Stimulated activated CD4-positive, alpha-beta T cell treated with anti-CD3 and anti-CD28 coated beads, Interleukin-4, amount 100 ng/mL, for 24 hours (primary cell): ENCODE measurements at regions not wholly inside any gene's neighbourhood (a gene's known extent, or its start where the extent isn't known, plus 50 kb on each side); places are given as distances from the start of the nearest gene placed in this dataset.
A peak's percentile ranks its signal among the peaks of the same experiment; 100 is the strongest.

Source experiments
- DNase-seq: peaks from one replicate; pipeline ENCODE4 v3.0.0-alpha.2; 2020

- DNase-seq = no peak
Observed at GRCh38 chr1:239686386-239686785, 300.0 kb downstream of the CHRM3 start.

GRCh38 chr1:239696317-239696716, 309.9 kb downstream of the CHRM3 start:
- DNase-seq = no peak

- DNase-seq = no peak
Observed at GRCh38 chr1:239700667-239701066, 314.3 kb downstream of the CHRM3 start.

DNA sequence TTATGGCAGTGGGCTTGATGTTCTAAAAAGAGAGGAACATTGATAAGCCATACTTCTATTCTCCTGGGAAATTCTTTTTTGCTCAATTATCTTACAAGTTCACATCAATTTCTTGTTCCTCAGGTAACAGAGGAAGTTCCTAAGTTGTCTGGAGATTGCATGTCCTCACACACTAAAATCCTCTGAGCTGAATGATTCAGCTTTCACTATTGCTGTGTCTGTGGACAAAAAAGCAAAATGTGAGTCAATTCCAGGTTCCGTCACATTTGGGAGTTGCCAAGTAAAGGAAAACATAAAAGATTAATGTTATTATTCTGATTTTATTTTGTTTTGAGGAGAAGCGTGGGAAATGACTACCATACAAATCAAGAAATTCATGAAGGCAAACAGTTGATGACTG, 316.7 kb downstream of the CHRM3 start:
- no peak for DNase-seq

DNA sequence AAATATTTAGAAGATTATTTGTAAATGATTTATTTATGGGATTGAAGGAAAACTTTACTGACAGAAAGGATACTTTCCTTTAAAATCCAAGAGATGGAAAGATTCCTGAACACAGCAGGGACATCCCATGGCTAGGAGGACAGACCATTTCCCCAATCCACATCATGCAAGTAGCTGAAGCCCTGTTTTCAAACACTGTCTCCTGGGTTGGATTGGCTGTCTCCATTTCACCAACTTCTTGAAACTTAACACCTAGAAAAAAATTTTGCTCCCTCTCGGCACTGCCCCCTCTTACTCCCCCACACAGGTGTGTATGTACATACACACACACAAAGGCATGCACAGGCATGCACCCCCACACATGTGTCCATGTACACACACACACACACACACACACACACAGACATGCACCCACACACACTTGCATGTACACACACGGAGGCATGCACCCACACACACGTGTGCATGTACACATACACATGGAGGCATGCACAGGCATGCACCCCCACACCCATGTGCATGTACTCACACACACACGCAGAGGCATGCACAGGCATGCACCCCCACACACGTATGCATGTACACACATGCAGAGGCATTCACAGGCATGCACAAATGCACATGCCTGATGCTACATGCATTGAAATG, 320.0 kb downstream of the CHRM3 start:
- no peak for DNase-seq

GRCh38 chr1:239707615-239708014, 321.2 kb downstream of the CHRM3 start:
- DNase-seq = no peak

DNA sequence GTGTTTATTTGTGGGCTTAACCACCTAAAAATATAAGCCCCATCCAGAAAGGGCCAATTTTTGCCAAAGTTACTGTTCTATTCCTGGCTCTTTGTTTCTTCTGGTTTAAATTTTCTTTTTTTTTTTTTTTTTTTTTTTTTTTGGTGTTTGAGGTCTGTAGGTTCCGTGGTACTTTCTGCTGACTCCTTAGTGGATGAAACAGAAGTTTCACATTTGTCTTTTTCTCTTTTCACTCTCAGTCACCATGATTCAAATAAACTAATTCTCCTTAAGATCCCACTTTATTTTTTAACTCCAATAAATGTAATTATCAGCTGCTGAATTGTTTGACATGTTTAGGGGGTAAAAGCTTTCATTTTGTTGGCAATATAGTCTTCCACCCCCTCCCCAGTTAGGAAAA, 322.3 kb downstream of the CHRM3 start:
- no peak for DNase-seq

DNA sequence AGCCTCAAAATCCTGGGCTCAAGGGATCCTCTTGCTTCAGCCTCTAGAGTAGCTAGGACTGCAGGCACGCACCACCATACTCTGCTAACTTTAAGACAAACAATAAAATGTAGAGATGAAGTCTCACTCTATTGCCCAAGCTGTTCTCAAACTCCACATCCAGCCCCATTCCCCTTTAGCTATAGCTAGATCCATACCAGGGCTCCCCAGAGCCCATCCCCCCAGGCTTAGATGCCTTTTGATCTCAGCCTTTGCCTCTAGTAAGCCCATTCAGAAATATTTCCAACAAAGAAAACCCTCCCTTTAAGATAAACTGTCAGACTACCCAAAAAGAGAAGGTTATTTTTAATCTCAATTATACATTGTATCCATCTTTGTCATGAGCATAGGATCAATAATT, 325.4 kb downstream of the CHRM3 start:
- no peak for DNase-seq

- no peak for DNase-seq
Observed at GRCh38 chr1:239717097-239717917, 330.9 kb downstream of the CHRM3 start.

- no peak for DNase-seq
Observed at GRCh38 chr1:239717918-239718184, 331.5 kb downstream of the CHRM3 start.

DNA sequence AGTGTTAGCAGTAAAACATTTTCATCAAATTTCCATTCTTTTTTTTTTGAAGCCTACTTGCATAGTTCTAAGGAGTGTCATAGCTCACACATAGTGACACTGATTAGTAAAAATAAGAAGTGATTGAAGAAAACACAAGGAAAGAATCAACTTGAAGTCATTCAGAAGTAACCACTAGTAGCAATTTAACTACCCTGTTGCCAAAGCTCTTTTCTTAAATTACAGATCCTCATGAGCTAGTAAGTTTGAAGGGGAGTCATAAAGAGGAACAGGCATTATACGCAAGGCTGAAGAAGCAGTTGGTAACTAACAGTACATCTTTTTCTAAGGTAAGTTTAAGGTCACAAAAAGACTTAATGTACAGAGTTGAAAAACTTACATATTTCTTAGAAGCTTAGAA, 332.2 kb downstream of the CHRM3 start:
- no peak for DNase-seq

DNA sequence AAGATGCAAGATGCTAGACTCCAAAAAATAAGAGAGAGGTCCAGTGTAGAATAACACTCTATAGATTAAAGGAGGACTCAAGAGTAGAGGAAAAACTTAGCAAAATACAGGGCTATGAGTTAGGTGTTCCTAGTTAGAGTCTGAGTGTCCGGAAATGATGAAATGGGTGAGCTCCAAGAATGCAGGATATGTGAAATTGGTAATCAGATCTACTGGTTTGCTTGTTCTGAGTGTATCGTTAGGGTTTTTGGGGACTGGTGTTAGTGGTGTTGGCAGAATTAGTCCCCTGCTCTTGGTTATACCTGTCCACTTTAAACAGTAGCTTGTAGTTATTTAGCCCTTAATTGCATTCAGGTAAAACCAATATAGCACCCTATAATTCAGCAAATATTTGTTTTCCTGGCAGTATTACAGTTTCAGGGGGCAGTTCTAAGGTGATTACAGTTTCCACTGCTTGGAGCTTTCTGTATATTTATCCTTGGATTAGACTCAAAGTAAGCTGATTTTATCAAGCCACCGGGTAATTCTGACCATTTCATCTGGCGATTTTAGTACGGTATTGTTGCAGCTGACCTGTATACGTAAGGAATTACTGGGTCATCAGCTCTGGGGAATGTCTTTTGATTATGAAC, 332.7 kb downstream of the CHRM3 start:
- peak; percentile 47 for DNase-seq

GRCh38 chr1:239719642-239720258, 333.4 kb downstream of the CHRM3 start:
- peak; percentile 49 for DNase-seq

DNA sequence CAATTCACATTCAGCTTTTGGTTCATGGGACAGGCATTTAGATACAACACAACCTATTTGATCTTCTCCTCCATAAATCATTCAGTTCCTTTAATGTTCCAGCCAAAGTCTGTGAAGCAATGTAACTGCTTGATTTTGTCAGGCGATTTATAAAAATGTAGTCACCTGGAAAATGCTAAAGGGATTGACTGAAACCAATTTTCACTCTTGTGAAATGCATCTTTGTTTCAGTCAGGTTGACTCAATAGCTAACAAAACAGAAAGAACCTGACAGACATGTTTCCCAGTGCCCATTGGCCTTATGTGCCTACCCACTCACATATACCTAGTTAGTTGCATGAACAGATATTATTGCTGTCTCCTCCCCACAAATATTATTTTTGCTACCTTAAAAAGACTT, 335.7 kb downstream of the CHRM3 start:
- peak; percentile 16 for DNase-seq

DNA sequence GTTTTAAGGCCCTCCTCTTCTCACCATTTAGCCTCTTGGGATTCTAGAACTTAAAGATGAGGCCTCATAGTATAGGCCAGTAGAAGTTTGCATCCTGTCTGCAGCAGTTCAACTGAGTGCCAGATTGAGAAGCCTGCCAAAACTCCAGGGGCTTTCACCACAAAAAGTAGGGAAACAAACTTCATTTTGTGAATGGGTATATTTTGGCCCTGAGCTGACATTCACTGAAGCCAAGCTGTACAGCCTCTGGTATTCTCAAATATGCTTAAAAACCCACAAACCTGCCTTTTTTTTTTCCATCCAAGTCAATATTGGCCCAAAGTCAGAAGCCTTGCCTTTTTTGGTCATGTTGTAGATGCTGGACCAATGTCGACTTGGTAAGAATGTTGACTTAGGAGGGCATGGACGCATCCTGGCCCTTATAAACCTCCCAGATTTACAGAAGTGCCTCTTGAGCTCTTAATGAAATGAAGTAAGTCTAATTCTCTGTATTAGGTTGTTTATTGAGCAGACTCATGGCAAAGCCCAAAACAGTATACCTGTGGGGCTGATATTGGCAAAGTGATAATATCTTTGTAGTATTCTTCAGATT, 337.5 kb downstream of the CHRM3 start:
- no peak for DNase-seq

DNA sequence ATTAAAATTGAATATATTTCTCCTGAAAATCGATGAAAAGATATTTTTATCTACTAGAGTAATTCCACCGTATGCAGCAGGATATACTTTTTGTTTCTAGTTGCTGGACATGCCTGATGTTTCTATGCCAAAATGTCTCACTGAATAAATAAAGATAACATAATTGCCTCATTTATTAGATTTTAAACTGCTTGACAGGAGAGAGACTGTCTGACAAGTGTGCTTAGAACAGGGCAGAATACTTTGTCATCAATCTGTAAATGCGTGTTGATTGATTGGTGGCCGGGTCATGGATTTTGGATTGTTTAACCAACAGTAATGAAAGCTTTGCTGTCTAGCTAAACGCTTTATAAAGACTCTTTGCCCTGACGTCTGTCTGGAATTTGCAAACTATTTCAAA, 339.0 kb downstream of the CHRM3 start:
- DNase-seq = no peak

- DNase-seq = no peak
Observed at GRCh38 chr1:239725933-239726332, 339.6 kb downstream of the CHRM3 start.

DNA sequence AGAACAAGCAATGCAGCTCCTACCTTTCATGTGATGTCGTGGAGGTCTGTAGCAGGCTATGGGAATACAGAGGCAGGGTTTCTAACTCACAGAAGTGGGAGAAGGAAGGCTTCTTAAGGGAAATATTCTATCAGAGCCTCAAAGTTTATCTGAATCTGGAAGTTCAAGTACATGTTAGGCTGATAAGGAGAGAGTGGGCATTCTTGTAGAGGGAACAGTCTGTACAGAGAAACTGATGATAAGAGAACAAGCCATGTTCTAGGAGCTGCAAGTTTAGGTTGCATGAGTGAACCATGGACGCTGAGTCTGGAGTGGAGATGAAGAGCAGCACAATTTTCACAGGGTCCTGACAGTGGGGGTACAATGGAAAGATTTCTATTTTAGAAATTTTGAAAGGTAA, 344.0 kb downstream of the CHRM3 start:
- DNase-seq = no peak

- no peak for DNase-seq
Observed at GRCh38 chr1:239731082-239731748, 344.8 kb downstream of the CHRM3 start.

GRCh38 chr1:239732770-239733169, 346.4 kb downstream of the CHRM3 start:
- DNase-seq = no peak

- DNase-seq = no peak
Observed at GRCh38 chr1:239733995-239734394, 347.6 kb downstream of the CHRM3 start.

DNA sequence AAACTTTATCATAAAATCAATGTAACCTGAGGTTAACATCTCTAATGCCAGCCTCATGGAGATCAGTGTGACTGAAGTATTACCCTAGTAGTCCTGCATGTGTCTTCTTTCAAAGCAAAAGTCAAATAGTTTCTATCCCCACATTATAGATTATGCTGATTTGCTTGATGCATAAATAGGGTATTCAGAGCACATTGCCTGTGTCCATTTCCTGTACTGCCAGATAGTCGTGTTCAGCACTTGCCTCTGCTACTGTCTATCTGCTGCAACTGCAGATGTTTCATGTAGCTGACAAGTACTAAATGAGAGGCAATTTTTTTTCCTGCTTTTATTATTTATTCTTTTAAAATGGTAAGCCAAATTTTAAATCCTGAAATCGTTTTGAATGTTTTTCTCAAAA, 348.7 kb downstream of the CHRM3 start:
- DNase-seq = no peak

GRCh38 chr1:239736479-239736878, 350.1 kb downstream of the CHRM3 start:
- no peak for DNase-seq
